T1000 (cell line): ENCODE measurements at regions not wholly inside any gene's neighbourhood (a gene's known extent, or its start where the extent isn't known, plus 50 kb on each side); places are given as distances from the start of the nearest gene placed in this dataset.
"Not testable (repeated sequence)": the region's sequence is repeated elsewhere in the genome, so short reads cannot be mapped to it uniquely, and the experiment has no call there.

Experiments
- DNase-seq: peaks from one replicate; lab custom pipeline; 2025; ENCODE audit warnings: mixed read lengths; lab: John Stamatoyannopoulos, UW

DNA sequence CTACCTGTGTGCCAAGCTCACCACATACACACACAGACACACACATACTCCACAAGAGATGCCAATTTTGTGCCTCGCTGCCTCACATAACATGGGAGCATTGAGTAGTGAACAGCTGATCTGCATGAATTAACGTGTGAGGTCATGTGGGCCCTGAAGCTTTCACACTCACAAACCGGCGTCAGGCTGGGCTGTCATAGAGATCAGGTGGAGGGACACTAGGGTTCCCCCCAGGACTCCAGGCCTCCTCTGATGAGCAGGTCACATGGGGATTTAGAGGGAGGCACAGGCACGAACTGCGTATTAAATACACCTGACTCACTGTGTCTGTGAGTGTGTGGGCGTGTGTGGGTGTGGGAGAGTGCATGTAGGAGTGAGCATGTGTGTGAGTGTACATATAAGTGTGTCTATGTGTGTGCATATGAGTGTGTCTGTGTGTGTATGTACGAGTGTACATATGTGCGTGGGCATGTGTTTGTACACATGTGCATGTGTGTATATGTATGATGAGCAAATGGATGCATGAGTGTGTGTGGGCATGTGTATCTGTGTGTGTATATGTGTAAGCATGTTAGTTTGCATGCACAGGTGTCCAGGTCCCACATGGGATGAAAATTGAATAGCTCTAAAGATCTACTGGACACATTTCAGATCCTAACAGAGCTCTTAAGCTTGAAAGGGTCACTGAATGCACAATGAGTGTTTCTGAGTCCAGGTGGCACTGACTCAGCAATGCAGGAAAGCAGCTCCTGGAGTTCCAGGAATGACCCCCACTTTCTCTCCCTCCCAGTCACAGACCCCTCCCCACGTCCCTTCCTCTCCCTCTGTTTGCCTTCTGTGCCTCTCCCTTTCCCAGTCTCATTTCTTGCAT, 336.6 kb downstream of the PREX1 start:
- no peak for DNase-seq

- not testable (repeated sequence) for DNase-seq
These were observed 337.5 kb downstream of the PREX1 start for GRCh38 chr20:48490341-48490740.

DNA sequence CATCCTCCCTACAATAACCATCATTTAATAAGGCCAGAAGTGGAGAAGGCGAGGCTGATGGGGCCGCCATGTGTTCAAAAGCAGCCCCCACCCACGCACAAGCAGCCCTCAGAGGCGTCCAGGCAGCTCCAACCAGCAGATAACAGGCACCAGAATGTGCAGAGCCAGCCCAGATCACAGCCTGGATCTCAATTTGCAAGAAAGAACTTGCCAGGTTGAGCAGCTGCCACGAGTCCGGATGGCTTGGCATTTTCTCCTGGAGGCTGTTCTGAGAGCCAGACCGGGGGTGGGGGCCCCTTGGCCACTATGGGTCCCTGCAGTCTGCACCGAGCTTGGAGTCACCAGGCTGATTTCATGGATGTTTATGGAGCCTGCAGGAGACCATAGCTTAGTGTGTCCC, 338.1 kb downstream of the PREX1 start:
- DNase-seq, result no peak

- no peak for DNase-seq
These were observed 338.7 kb downstream of the PREX1 start for GRCh38 chr20:48489046-48489463.

GRCh38 chr20:48488334-48489034, 339.3 kb downstream of the PREX1 start:
- not testable (repeated sequence) for DNase-seq

DNA sequence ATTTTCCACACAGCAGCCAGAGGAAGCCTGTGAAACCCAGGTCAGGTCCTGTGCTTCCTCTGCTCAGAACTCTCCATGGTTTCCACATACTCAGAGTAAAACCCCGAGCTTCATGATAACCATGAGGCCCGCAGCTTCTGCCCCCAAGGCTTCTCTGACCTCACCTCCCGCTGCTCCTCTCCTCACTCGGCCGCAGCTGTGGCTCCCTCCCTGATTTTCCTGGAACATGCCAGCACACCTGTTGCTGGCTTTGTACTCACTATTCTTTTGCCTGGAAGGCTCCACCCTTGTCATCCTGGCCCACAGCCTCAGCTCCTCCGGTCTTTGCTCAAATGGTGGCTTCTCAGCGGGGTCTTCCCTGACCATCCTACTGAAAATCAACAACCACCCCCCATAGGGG, 341.7 kb downstream of the PREX1 start:
- DNase-seq, result no peak

DNA sequence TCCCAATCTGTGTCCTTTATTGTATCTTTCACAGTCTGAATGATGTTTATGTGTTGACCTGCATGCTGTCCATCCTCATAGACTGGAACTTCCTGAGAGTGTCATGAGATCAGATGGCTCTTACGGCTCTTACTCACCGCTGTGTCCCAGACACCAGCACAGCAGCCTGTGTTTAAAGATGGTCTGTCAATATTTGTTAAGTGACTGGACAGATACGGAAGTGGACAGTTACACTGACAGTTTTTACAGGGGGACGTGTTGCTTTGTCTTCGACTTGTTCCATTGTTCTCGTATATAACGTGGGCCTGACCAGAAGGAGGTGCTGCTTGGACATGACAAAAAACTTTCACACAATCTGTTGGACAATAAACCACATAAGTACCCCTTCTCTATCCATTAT, 342.6 kb downstream of the PREX1 start:
- DNase-seq, result not testable (repeated sequence)

DNA sequence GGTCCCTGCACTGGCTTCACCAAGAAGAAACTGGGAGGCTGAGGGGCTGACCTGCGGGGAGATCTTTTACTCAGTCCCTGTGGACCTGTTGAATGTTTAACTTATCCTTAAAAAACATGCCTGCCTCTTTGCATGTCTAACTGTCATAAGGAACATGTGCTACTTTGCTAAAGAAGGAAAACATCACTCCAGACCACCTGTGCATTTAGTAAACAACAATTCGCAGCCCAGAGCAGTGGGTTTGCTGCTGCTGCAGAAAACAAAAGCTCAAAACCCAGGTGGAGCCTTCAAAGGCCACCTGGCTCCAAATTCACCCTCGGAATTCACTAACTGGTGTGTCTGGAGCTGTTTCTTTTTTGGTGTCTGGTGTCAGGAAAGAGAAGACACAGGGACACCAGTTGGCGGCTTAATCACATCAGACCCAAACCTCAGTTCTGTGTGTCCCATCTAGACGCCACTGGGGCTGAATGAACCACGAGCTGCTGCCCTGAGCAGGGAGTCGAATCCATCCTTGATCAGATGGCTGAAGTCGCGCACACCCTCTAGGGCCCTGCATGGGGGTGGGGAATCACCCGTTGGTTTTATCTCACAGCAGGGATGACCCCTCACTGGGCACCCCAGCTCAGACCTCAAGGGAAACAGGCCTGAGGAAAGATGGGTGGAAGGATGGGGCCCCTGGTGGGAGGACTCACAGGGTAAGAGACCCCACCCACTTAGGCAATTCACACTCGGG, 344.3 kb downstream of the PREX1 start:
- no peak for DNase-seq

- DNase-seq, result no peak
These were observed 345.0 kb downstream of the PREX1 start for GRCh38 chr20:48482790-48483189.

- DNase-seq, result no peak
These were observed 347.5 kb downstream of the PREX1 start for GRCh38 chr20:48480216-48480772.

DNA sequence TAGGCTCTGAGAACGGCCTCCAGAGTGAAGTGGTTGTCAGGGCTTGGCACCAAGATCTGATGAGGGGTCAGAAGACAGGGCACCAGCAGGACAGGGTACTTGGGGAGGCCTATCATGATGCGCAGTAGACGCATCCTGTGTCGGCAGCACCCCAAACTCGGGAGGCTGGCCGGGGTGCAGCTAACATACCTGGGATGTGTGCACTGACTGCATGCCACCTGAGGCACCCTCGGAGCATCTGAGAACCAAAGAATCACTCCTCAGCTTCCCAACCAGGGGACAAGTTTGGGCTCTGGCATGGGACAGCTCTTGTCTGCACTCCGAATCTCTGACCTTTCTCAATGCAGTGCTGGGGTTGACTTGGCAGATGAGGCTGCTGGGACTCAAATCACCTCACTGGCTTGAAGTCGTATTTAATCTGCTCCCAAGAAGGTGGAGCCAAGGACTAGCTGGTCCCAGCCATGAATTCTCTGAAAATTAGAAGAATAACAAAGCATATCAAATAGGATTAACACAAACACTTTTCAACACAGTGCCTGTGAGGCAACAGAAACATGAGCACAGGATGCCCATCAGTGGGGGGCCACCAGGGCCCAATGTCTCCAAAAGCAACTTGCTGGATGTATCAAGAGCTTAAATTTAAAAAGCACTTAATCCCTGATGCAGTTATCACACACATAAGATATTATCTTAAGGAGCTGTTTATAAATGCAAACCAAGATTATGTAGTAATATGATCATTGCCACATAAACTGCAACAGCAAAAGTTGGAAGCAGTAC, 348.8 kb downstream of the PREX1 start:
- DNase-seq, result no peak

DNA sequence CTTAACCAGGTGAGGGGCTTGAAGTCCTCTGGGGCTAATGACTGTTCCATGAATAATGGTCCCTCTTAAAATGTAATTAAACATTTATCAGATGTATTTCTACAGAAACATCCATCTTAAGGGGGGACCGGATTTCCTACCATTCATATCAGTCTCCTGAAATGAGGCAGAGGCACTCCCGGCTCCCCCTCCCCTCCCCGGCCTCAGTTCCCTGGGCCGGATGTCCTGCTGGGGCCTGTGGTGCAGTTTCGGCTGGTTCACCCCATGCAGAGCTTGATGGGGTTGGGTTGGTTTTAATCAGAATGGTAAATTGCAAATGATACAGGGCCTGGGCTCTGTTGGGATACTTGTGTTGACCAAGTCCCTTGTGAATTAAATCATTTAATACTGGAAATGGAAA, 349.4 kb downstream of the PREX1 start:
- no peak for DNase-seq

DNA sequence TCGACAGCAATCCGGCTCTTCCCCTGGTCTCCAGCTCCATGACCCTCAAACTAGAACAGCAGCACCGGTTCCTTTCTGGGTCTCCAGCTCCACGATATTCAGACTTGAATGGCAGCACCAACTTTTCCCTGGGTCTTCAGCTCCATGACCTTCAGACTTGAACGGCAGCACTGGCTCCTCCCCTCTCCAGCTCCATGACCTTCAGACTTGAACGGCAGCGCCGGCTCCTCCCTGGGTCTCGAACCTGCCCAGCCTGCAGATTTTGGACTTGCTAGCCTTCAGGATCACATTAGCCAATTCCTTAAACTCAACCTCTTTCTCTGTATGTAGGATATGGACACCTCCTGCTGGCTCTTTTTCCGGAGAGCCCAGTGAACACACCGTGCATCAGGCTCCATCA, 350.9 kb downstream of the PREX1 start:
- DNase-seq, result no peak

GRCh38 chr20:48474022-48474421, 353.8 kb downstream of the PREX1 start:
- no peak for DNase-seq

GRCh38 chr20:48471759-48472408, 355.9 kb downstream of the PREX1 start:
- DNase-seq, result no peak

- DNase-seq, result no peak
These were observed 356.6 kb downstream of the PREX1 start for GRCh38 chr20:48471176-48471575.

DNA sequence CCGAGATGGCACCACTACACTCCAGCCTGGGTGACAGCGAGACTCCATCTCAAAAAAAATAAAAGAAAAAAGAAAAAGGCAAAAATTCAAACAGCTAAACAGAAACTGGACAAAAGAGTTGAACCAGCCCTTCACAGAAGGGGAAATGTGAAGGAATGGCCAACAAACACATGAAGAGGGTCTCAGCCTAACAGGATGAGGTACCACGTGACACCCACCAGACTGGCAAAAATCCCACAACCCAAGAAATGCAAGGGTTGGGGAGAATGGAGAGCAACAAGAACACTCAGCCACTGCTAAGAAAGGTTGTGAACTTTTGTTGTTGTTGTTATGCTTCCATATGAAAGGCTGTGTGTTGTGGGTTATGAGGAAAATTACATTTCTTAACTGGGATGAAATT, 357.7 kb downstream of the PREX1 start:
- no peak for DNase-seq

DNA sequence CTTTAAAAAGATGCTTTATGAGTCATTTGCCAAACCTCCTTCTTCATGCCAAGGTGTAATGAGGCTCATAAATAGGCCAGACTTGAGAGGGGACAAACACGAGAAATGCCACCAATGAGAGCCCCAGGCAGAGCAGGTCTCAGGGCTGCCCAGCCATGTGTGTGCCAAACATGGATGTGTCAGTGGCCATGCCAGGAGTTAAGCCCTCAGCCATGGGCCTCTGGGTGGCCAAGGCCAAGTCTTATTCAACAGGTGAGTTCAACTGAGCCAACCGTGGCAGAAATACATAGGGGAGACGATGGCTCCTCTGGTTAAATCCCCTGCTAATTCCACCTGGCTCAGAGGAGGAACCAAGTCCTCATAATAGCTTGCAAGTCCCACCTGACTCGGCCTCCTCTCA, 358.8 kb downstream of the PREX1 start:
- no peak for DNase-seq

GRCh38 chr20:48468571-48468970, 359.2 kb downstream of the PREX1 start:
- no peak for DNase-seq

DNA sequence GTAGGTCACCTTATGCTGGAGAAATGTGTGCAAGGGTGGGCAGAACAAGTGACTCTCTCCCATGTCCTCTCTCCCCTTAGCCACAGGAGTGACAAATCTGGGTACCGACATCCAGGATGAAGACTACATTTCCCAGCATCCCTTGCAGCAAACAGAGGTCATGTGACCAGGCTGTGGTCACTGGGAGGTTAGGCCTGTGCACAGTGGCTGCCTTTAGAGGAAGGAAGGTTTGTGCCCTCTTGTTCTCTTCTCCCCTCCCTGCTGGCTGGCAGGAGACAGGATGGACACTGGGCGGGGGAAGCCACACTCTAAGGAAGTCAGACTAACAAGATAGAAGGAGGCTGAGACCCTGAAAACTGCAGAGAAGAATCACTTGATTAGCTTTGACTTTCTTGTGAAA, 360.2 kb downstream of the PREX1 start:
- DNase-seq, result no peak

DNA sequence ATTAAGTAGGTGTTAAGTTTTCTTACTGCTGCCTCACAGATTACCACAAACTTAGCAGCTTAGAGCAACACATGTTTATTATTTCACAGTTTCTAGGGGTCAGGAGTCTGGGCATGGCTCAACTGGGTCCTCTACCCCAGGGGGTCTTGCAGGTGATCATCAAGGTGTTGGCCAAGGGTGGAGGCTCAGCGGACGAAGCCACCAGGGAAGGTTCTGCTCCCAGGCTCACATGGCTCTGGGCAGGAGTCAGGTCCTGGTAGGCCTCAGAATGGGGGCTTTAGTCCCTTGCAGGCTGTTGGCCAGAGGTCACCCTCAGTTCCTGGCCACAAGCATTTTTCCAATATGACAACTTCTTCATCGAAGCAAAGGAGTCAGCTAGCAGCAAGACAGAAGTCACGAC, 362.5 kb downstream of the PREX1 start:
- no peak for DNase-seq
